DOHH2 (cell line): ENCODE measurements at regions not wholly inside any gene's neighbourhood (a gene's known extent, or its start where the extent isn't known, plus 50 kb on each side); places are given as distances from the start of the nearest gene placed in this dataset.

ENCODE experiments used
- H3F3A ChIP-seq: fragments of 200-600 bp; sonication (generic), shearing (Covaris generic); 2 replicates; pipeline ENCODE4 v1.6.0; 2016; ENCODE audit warnings: antibody characterized with exemption, mild to moderate bottlenecking; ENCODE audit not compliant: control insufficient read depth, insufficient read depth
- H3K27ac ChIP-seq: fragments of 200-600 bp; sonication (generic); 2 replicates; pipeline ENCODE4 v1.5.1; 2014; ENCODE audit warnings: low read depth, mild to moderate bottlenecking, low read length, moderate library complexity
- H3K27me3 ChIP-seq: fragments of 200-600 bp; sonication (generic); 2 replicates; pipeline ENCODE4 v1.6.1; 2014; ENCODE audit warnings: mild to moderate bottlenecking, low read length, mixed read lengths; ENCODE audit not compliant: control insufficient read depth
- H3K36me3 ChIP-seq: fragments of 200-600 bp; sonication (generic); 2 replicates; pipeline ENCODE4 v1.6.1; 2014; ENCODE audit warnings: mild to moderate bottlenecking, low read length, moderate library complexity, mixed read lengths; ENCODE audit not compliant: control insufficient read depth
- H3K4me1 ChIP-seq: fragments of 200-600 bp; sonication (generic); 2 replicates; pipeline ENCODE4 v1.6.1; 2014; ENCODE audit warnings: mild to moderate bottlenecking, low read length, mixed read lengths; ENCODE audit not compliant: control insufficient read depth
- H3K4me2 ChIP-seq: fragments of 200-600 bp; sonication (generic); 2 replicates; pipeline ENCODE4 v1.6.0; 2014; ENCODE audit warnings: mild to moderate bottlenecking, low read length, moderate library complexity
- H3K4me3 ChIP-seq: fragments of 200-600 bp; sonication (generic); 2 replicates; pipeline ENCODE4 v1.5.1; 2014; ENCODE audit warnings: mild to moderate bottlenecking, low read length, mixed read lengths
- H3K79me2 ChIP-seq: fragments of 200-600 bp; sonication (generic); 2 replicates; pipeline ENCODE4 v1.6.1; 2014; ENCODE audit warnings: mild to moderate bottlenecking, low read length, mixed read lengths; ENCODE audit not compliant: control insufficient read depth
- H3K9me2 ChIP-seq: fragments of 200-600 bp; sonication (generic); replicated peaks from 2 replicates; pipeline ENCODE4 v1.6.1; 2014; ENCODE audit warnings: mild to moderate bottlenecking, low read length, mixed read lengths; ENCODE audit not compliant: control insufficient read depth
- H3K9me3 ChIP-seq: fragments of 200-600 bp; sonication (generic); 2 replicates; pipeline ENCODE4 v1.6.1; 2014; ENCODE audit warnings: antibody characterized with exemption, low read length, mixed read lengths; ENCODE audit not compliant: control insufficient read depth, insufficient read depth
- H4K20me1 ChIP-seq: fragments of 200-600 bp; sonication (generic); 2 replicates; pipeline ENCODE4 v1.6.0; 2014; ENCODE audit warnings: low read depth, mild to moderate bottlenecking, antibody characterized with exemption, low read length, moderate library complexity; ENCODE audit not compliant: control insufficient read depth, insufficient read depth
- EZH2phosphoT487 ChIP-seq: fragments of 200-600 bp; sonication (generic); IDR thresholded peaks from 2 replicates; pipeline ENCODE4 v1.6.1; 2017; ENCODE audit warnings: borderline replicate concordance, mild to moderate bottlenecking, antibody characterized with exemption, low read length, moderate library complexity, mixed read lengths
- TF ChIP-seq, protein P1 (sequence below): fragments of 200-600 bp; sonication (generic); IDR thresholded peaks from one replicate; pipeline ENCODE4 v1.5.1; 2014; ENCODE audit warnings: antibody characterized with exemption, mild to moderate bottlenecking, low read depth, low read length; ENCODE audit not compliant: poor library complexity, severe bottlenecking

DNA sequence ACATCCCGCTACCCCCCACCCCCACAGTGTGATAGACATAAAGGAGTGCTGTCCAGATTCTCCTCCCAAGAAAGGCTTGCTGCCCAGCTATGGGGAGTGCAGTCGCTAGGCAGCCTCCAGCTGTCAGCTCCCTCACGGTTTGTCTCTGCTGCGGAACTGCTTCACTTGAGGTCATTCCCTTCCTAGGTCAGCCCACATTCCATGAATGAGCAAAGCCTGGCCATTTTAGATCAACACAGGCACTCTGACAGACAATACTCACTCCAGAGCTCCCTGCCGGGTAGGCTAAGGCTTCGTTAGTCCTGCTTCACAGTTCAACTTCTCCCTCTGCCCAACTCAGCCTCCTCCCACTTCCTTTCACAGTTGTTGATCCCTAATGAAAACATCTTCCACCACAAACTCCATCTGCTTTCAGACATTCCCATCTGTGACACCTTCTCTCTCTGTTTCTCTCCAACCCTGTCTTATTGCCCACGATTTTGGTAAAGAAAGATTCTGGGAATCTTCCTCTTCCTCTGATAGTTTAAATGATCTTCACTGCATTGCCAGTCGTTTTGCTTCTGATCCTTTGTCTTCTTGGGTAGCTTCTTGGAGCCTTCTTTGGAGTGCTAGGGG, 318.9 kb upstream of the F9 start:
- no peaks in the 10 kb centered on the region for H4K20me1 ChIP-seq
- H3K4me3 ChIP-seq, result no peak overlapping the region
- TF ChIP-seq, protein P1, sequence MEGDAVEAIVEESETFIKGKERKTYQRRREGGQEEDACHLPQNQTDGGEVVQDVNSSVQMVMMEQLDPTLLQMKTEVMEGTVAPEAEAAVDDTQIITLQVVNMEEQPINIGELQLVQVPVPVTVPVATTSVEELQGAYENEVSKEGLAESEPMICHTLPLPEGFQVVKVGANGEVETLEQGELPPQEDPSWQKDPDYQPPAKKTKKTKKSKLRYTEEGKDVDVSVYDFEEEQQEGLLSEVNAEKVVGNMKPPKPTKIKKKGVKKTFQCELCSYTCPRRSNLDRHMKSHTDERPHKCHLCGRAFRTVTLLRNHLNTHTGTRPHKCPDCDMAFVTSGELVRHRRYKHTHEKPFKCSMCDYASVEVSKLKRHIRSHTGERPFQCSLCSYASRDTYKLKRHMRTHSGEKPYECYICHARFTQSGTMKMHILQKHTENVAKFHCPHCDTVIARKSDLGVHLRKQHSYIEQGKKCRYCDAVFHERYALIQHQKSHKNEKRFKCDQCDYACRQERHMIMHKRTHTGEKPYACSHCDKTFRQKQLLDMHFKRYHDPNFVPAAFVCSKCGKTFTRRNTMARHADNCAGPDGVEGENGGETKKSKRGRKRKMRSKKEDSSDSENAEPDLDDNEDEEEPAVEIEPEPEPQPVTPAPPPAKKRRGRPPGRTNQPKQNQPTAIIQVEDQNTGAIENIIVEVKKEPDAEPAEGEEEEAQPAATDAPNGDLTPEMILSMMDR, result no peak
- no peak for TF ChIP-seq EZH2phosphoT487
- no peak overlapping the region for H3K4me2 ChIP-seq
- H3F3A ChIP-seq, result no peaks in the 10 kb centered on the region
- no peaks in the 10 kb centered on the region for H3K9me3 ChIP-seq
- H3K79me2 ChIP-seq, result no peaks in the 10 kb centered on the region
- no peaks in the 10 kb centered on the region for H3K27me3 ChIP-seq
- no peak overlapping the region for H3K27ac ChIP-seq
- no peaks in the 10 kb centered on the region for H3K4me1 ChIP-seq
- no peaks in the 10 kb centered on the region for H3K36me3 ChIP-seq
- no peaks in the 10 kb centered on the region for H3K9me2 ChIP-seq

DNA sequence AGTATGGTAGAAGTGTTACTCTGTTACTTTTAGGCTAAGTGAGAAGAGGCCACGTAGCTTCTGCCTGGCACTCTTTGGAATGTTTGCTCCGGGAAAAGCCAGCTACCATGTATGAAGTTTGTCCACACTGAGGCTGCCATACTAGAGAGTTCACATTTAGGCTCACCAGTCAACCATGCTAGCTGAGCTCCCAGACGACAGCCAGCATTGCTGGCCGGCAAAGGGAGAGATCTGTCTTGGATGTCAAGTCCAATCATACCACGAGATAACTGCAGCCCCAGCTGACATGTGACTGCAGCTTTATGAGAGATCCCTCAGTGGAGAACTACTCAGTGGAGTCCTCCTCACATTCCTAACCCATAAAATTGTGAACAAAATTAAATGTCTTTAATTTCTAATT, 321.2 kb upstream of the F9 start:
- Histone ChIP-seq H4K20me1 (no peaks in the 10 kb centered on the region), H3F3A (no peaks in the 10 kb centered on the region), H3K27ac (no peak overlapping the region), H3K36me3 (no peaks in the 10 kb centered on the region), H3K79me2 (no peaks in the 10 kb centered on the region), H3K4me2 (no peak overlapping the region), H3K9me2 (no peaks in the 10 kb centered on the region), H3K27me3 (no peaks in the 10 kb centered on the region), H3K4me3 (no peak overlapping the region), H3K9me3 (no peaks in the 10 kb centered on the region), H3K4me1 (no peaks in the 10 kb centered on the region)
- TF ChIP-seq, protein P1, result no peak
- TF ChIP-seq EZH2phosphoT487, result no peak

DNA sequence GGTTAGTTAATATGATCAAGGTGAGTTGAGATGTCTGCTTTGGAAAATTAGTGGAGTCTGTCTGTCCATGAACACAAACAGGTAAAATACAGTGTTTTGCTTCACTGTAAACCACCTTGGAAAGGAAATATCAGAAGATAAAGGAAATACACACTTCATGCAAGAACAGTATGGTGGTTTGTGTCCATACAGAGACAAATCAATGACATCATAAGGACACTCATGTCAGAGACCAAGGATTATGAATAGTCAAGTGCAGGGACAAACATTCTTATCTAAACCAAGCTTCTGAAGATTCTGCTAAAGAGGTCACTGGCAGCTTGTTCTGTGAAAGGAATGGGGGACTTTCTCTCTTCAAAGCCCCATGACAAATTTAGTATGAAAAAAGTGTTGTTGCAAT, 322.9 kb upstream of the F9 start:
- Histone ChIP-seq H3K79me2 (no peaks in the 10 kb centered on the region), H3K27me3 (no peaks in the 10 kb centered on the region), H3K9me3 (no peaks in the 10 kb centered on the region), H3K4me1 (no peaks in the 10 kb centered on the region), H4K20me1 (no peaks in the 10 kb centered on the region), H3K9me2 (no peaks in the 10 kb centered on the region), H3K27ac (no peak overlapping the region), H3K4me2 (no peak overlapping the region), H3K4me3 (no peak overlapping the region), H3K36me3 (no peaks in the 10 kb centered on the region), H3F3A (no peaks in the 10 kb centered on the region)
- no peak for TF ChIP-seq EZH2phosphoT487
- TF ChIP-seq, protein P1, result no peak
